HUES64 (cell line): ENCODE measurements at regions not wholly inside any gene's neighbourhood (a gene's known extent, or its start where the extent isn't known, plus 50 kb on each side); places are given as distances from the start of the nearest gene placed in this dataset.

Experiments used
- H3K27ac ChIP-seq: 2 replicates; pipeline ENCODE4 v1.7.0; 2013; ENCODE audit warnings: low read depth, low read length, inconsistent platforms
- H3K27me3 ChIP-seq: 2 replicates; pipeline ENCODE4 v1.6.1; 2013; ENCODE audit warnings: mild to moderate bottlenecking, low read length; ENCODE audit not compliant: insufficient read depth
- H3K36me3 ChIP-seq: 2 replicates; pipeline ENCODE4 v1.6.1; 2013; ENCODE audit warnings: mild to moderate bottlenecking, low read length; ENCODE audit not compliant: insufficient read depth
- H3K4me1 ChIP-seq: 2 replicates; pipeline ENCODE4 v1.6.1; 2013; ENCODE audit warnings: mild to moderate bottlenecking, low read length, moderate library complexity; ENCODE audit not compliant: insufficient read depth
- H3K4me3 ChIP-seq: 2 replicates; pipeline ENCODE4 v1.5.1; 2013; ENCODE audit warnings: mild to moderate bottlenecking, low read length, moderate library complexity
- H3K9ac ChIP-seq: 2 replicates; pipeline ENCODE4 v1.6.1; 2013; ENCODE audit warnings: mild to moderate bottlenecking, low read depth, low read length
- H3K9me3 ChIP-seq: 2 replicates; pipeline ENCODE4 v1.6.1; 2013; ENCODE audit warnings: low read depth, low read length; ENCODE audit not compliant: insufficient read depth
- WGBS: fragments of 150-250, 120-280 bp; methylation state at CpG from one replicate; pipeline ENCODE4 v1.1.7; 2013; ENCODE audit warnings: missing lambda C conversion rate; 5-methylcytosine and 5-hydroxymethylcytosine counted together

DNA sequence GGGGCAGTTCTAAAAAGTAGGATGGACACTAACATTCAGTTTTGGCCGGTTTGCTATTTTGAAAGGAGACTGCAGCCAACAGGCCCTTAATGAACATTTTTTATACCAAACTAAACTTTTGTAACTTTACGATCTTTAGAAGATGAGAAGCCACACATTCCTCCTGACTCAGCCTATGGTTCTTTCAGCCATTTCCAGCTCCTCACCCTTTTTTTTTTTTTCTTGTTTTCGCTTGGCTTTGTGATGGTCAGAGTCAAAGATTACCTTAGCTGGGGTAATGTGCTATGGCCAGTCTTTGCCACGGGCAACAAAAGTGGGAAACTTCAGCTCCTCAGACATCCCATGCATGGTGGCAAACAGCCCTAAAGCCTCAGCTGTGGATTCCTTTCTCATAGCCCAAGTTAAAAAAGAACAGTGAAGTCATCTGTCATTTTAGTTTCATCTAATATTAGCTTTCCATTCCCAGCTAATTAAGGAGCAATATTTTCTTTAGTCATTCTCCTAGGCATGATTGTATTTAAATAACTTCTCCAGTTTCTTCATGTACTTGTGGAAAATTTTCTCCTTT, 368.7 kb downstream of the MFSD1 start:
- no peak overlapping the region for H3K27ac ChIP-seq
- WGBS = 96% methylated on average over 3 of the region's 4 CpGs
- no peak overlapping the region for H3K9ac ChIP-seq
- H3K4me3 ChIP-seq = no peak overlapping the region
- no peaks in the 10 kb centered on the region for H3K27me3 ChIP-seq
- H3K9me3 ChIP-seq = no peaks in the 10 kb centered on the region
- H3K36me3 ChIP-seq = no peaks in the 10 kb centered on the region
- H3K4me1 ChIP-seq = no peaks in the 10 kb centered on the region

DNA sequence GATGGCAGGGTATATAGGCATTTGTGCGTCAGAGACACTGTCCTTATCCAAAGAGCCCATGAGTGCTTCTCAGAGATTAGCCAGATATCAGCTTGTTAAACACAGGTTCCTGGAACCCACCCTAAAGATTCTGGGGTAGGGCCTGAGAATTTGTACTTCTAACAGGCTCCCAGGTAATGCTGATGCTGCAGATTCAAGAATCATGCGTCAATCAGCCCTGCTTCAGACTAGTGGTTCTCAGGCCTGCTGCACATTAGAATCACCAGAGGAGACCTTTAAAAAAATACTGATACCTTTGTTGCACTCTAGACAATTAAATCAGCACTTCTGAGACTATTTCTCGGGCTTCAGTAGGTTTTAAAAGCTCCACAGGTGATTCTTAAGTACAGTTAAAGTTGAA, 369.5 kb downstream of the MFSD1 start:
- WGBS = 93% methylated on average over 3 of the region's 3 CpGs
- Histone ChIP-seq H3K4me3 (no peak overlapping the region), H3K9me3 (no peaks in the 10 kb centered on the region), H3K27ac (no peak overlapping the region), H3K9ac (no peak overlapping the region), H3K4me1 (no peaks in the 10 kb centered on the region), H3K36me3 (no peaks in the 10 kb centered on the region), H3K27me3 (no peaks in the 10 kb centered on the region)

DNA sequence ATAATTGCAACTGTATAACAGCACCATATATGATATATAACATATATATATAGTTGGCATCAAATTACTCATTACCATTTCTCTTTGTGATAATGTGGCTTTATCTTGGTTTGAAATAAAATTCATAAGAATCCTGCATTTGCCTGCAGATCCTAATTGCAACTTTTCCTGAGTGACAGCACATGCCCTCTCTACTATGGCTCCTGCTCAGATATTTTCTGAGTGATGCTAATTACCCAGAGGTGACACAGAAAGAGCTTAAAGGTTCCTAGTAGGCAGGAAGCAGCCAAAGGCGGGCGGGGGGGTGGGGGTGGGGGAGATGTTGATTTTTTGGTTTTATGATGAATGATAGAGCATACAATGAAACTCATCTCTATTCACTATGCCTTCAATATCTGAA, 370.6 kb downstream of the MFSD1 start:
- H3K27me3 ChIP-seq = no peaks in the 10 kb centered on the region
- H3K9me3 ChIP-seq = no peaks in the 10 kb centered on the region
- no peak overlapping the region for H3K9ac ChIP-seq
- H3K36me3 ChIP-seq = no peaks in the 10 kb centered on the region
- H3K4me3 ChIP-seq = no peak overlapping the region
- H3K27ac ChIP-seq = no peak overlapping the region
- H3K4me1 ChIP-seq = no peaks in the 10 kb centered on the region
- 80% methylated on average over 1 of the region's 2 CpGs for WGBS

DNA sequence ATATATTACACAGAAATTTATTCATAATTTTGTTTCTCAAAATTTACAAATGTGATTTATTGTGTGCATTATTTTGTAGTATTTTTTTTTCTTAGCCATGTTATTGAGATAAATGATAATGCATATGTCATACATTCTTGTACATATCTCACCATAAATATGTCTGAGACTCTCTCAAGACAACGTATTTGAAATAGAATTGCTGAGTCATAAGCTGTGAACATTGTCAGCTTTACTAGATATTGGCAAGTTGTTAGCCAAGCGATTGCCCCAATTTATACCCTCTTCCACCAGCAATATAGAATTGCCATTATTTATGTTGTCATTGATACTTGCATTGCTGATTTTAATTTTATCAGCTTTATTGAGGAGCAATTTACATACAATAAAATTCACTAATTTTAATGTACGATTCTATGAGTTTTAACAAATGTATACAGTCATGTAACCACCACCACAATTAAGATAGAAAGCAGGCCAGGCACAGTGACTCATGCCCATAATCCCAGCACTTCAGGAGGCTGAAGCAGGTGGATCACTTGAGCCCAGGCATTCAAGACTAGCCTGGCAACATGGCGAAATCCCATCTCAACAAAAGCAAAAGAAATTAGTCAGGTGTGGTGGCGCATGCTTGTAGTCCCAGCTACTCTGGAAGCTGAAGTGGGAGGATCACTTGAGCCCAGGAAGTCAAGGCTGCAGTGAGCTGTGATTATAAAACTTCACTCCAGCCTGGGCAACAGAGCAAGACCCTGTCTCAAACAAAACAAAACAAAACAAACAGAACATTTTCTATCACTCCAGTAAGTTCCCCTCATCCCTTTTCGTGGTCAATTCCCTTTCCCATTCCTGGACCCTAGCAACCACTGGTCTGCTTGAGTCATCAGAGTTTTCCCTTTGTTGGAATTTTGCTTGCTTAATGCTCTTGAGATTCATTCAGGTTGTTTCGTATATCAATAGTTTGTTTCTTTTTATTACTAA, 373.1 kb downstream of the MFSD1 start:
- WGBS = 95% methylated on average over 5 of the region's 7 CpGs

DNA sequence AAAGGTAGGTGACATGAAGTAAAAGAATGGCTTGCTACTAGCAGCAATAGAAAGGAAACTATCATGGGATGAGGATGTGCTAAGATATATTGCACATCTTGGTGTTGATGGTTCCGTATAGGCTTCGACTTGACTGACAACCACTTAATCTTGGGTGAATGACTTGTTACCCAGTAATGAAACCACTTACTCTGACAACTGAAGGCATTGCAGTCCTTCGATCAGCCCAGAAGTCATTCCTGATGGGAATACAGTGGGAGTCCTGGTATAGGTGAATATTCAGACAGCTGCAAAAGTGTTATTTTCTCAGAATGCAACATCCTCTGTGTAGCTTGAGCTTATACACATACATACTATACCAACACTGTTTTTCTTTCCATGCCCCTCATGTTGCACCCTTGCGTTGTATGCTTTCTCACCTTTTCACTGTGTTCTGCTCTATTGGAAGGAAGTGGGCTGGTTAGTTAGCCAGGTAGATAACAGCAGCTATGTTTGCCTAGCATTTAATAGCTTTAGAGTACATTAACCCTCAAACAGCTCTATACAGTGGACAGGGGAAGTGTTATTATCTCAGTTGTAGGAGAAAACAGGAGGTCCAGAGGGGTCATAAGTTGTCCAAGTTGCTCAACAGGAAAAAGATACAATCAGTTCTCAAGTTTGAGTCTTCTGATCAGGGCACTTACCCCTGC, 376.5 kb downstream of the MFSD1 start:
- H3K27me3 ChIP-seq = no peaks in the 10 kb centered on the region
- H3K4me1 ChIP-seq = no peaks in the 10 kb centered on the region
- 92% methylated on average over 4 of the region's 4 CpGs for WGBS
- no peaks in the 10 kb centered on the region for H3K36me3 ChIP-seq
- H3K9me3 ChIP-seq = no peaks in the 10 kb centered on the region
- H3K4me3 ChIP-seq = no peak overlapping the region
- no peak overlapping the region for H3K27ac ChIP-seq
- no peak overlapping the region for H3K9ac ChIP-seq

More for the DNA sequence above, 373.1 kb downstream of the MFSD1 start:
- H3K9me3 ChIP-seq = no peaks in the 10 kb centered on the region
- no peak overlapping the region for H3K27ac ChIP-seq
- H3K27me3 ChIP-seq = no peaks in the 10 kb centered on the region
- no peak overlapping the region for H3K4me3 ChIP-seq
- H3K36me3 ChIP-seq = no peaks in the 10 kb centered on the region
- H3K9ac ChIP-seq = no peak overlapping the region
- H3K4me1 ChIP-seq = no peaks in the 10 kb centered on the region

DNA sequence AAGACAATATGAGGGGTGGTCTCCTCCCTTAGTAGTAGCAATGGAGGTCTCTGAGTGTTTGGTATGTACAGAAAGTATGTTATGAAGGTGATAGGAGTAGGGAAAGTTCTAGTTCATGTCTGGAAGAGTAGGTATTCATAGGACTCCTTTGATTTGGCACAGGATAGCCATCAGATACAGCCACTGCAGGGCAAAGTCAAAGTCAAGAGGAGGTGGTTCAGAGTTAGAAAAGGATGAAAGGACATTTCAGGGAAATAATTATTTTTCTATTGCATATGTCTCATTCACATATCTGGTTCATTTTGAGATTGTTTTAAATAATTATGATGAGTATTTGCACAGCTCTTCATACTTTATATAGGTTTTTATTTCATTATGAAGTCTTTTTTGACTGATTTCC, 381.1 kb downstream of the MFSD1 start:
- H3K36me3 ChIP-seq = no peaks in the 10 kb centered on the region
- H3K4me3 ChIP-seq = no peak overlapping the region
- H3K9me3 ChIP-seq = no peaks in the 10 kb centered on the region
- H3K9ac ChIP-seq = no peak overlapping the region
- no peaks in the 10 kb centered on the region for H3K4me1 ChIP-seq
- H3K27me3 ChIP-seq = no peaks in the 10 kb centered on the region
- H3K27ac ChIP-seq = no peak overlapping the region

DNA sequence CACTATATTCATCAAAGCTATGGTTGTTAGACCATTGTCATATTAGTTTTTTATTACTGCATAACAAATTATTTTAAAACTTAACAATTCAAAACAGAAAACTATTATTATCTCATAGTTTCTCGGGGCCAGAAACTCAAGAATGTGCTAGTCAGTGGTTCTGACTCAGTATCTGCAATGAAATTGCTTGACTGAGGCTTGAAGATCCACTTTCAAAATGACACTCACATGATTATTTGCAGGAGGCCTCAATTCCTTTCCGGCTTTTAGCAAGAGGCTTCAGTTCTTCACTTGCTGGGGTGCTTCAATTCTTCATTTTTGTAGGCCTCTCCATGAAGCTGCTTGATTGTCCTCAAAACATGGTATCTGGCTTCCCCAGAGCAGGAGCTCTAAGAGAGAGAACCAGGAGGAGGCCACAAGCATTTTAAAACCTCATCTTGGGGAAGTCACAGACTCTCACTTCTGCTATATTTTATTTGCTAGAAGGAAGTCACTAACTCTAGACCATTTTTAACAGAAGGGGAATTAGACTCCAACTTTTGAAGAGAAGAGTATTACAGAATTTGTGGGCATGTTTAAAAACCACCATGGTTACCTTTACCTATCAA, 383.7 kb downstream of the MFSD1 start:
- H3K27ac ChIP-seq = no peak overlapping the region
- no peak overlapping the region for H3K4me3 ChIP-seq
- H3K36me3 ChIP-seq = no peaks in the 10 kb centered on the region
- no peaks in the 10 kb centered on the region for H3K9me3 ChIP-seq
- no peaks in the 10 kb centered on the region for H3K4me1 ChIP-seq
- no peaks in the 10 kb centered on the region for H3K27me3 ChIP-seq
- 91% methylated on average over 2 of the region's 2 CpGs for WGBS
- H3K9ac ChIP-seq = no peak overlapping the region

DNA sequence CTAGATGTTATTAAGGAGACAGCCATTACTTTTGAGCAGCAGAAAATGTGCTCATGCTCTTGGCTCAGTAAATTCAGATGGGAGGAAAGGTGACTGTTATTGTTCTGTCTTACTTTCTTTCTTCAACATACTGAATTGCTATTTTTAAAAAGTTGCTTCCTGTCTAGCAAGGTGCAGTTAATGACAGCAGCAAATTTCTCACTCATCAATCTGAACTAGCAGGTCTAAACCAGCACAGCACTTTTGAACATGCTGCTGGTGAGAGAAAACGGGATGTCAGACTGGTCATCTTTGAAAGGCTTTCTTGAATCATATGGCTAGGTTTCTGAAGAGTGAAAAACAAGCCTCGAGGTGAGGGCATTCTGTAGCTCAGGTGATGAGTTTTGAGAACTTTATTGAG, 384.7 kb downstream of the MFSD1 start:
- Histone ChIP-seq H3K9ac (no peak overlapping the region), H3K36me3 (no peaks in the 10 kb centered on the region), H3K27ac (no peak overlapping the region), H3K27me3 (no peaks in the 10 kb centered on the region), H3K4me1 (no peaks in the 10 kb centered on the region), H3K9me3 (no peaks in the 10 kb centered on the region), H3K4me3 (no peak overlapping the region)
- 92% methylated on average over 2 of the region's 2 CpGs for WGBS

DNA sequence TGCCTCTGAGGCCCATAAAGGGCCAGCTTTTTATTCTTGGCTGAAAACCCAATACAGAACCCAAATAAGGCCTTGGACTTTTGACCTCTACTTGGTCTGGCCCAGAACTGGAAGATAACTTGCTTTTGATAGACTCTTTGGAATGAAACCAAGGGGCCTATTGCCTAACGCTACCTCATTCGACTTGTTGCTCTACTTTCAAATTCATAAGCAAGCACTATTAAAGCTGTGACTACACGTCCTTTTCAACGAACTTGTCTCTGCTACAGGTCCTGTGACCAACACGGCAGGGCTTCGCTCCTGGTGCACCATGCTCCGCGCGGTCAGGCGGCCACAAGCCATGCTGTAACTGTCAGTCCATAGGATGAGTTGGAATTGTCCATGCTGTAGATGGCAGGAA, 385.4 kb downstream of the MFSD1 start:
- Histone ChIP-seq H3K9ac (no peak overlapping the region), H3K36me3 (no peaks in the 10 kb centered on the region), H3K4me1 (no peaks in the 10 kb centered on the region), H3K4me3 (no peak overlapping the region), H3K9me3 (no peaks in the 10 kb centered on the region), H3K27ac (no peak overlapping the region), H3K27me3 (no peaks in the 10 kb centered on the region)
- 95% methylated on average over 10 of the region's 10 CpGs for WGBS

DNA sequence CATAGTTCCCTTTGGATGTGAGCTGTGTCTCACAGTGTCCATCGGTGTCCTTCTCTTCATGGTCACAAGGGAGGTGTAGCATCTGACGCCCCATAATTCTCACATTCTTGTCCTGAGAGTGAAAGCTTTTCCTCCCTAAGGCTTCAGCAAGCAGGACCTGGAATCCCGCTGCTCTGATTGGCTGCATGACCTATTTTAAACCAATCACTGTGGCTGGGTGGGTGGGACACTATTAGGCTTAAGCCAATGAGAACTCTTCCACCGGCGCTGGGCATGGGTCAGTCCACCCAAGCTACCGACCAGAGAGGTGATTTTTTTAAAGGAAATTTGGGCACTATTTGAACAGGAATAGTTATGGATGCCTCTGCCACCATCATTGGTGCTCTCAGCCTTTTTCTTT, 385.9 kb downstream of the MFSD1 start:
- Histone ChIP-seq H3K4me3 (no peak overlapping the region), H3K27ac (no peak overlapping the region), H3K9me3 (no peaks in the 10 kb centered on the region), H3K4me1 (no peaks in the 10 kb centered on the region), H3K36me3 (no peaks in the 10 kb centered on the region), H3K9ac (no peak overlapping the region), H3K27me3 (no peaks in the 10 kb centered on the region)
- WGBS = 94% methylated on average over 6 of the region's 6 CpGs
